Spinal cord (tissue), 9 donors: ENCODE measurements at regions not wholly inside any gene's neighbourhood (a gene's known extent, or its start where the extent isn't known, plus 50 kb on each side); places are given as distances from the start of the nearest gene placed in this dataset.

Experiments
- DNase-seq, 6 donors: peaks; one replicate each; pipeline versions ENCODE4 v3.0.0 to v3.0.0-alpha.2; 2013 to 2015; ENCODE audit warnings: low spot score in 6 of 6, low read depth in 4 of 6
- H3K27ac ChIP-seq: one replicate; pipeline ENCODE4 v1.5.1; 2013; ENCODE audit warnings: low read depth, low read length, control low read depth
- H3K27me3 ChIP-seq: one replicate; pipeline ENCODE4 v1.6.1; 2013; ENCODE audit warnings: low read length; ENCODE audit not compliant: control insufficient read depth, insufficient read depth
- H3K36me3 ChIP-seq: one replicate; pipeline ENCODE4 v1.6.1; 2013; ENCODE audit warnings: low read length; ENCODE audit not compliant: control insufficient read depth, insufficient read depth
- H3K4me1 ChIP-seq: one replicate; pipeline ENCODE4 v1.6.1; 2013; ENCODE audit warnings: low read length; ENCODE audit not compliant: control insufficient read depth, insufficient read depth
- H3K4me3 ChIP-seq: one replicate; pipeline ENCODE4 v1.5.1; 2013; ENCODE audit warnings: low read depth, low read length, control low read depth
- H3K9me3 ChIP-seq: one replicate; pipeline ENCODE4 v1.6.1; 2013; ENCODE audit warnings: low read length; ENCODE audit not compliant: control insufficient read depth, insufficient read depth
- WGBS: methylation state at CpG from one replicate; pipeline ENCODE4 v1.1.5; 2013; ENCODE audit warnings: missing lambda C conversion rate; ENCODE audit not compliant: insufficient coverage; 5-methylcytosine and 5-hydroxymethylcytosine counted together
- donor health status: healthy.

GRCh38 chr2:237016121-237016915, 69.4 kb upstream of the COPS8 start:
- Histone ChIP-seq H3K4me1 (peaks cover 3% of the 10 kb centered on the region), H3K27me3 (no peaks in the 10 kb centered on the region), H3K9me3 (no peaks in the 10 kb centered on the region), H3K36me3 (no peaks in the 10 kb centered on the region), H3K27ac (no peak overlapping the region), H3K4me3 (no peak overlapping the region)
- DNase-seq = no peak
- WGBS = 50% methylated on average over 6 of the region's 10 CpGs

GRCh38 chr2:237020090-237020489, 65.6 kb upstream of the COPS8 start:
- Histone ChIP-seq H3K27me3 (no peaks in the 10 kb centered on the region), H3K27ac (no peak overlapping the region), H3K4me1 (no peaks in the 10 kb centered on the region), H3K4me3 (no peak overlapping the region), H3K36me3 (no peaks in the 10 kb centered on the region), H3K9me3 (no peaks in the 10 kb centered on the region)
- WGBS = no CpG with 5 or more reads among the region's 2 CpGs
- DNase-seq = no peak

- H3K27me3 ChIP-seq = no peaks in the 10 kb centered on the region
- peaks cover 3% of the 10 kb centered on the region for H3K4me1 ChIP-seq
- no peaks in the 10 kb centered on the region for H3K9me3 ChIP-seq
- WGBS = 97% methylated on average over 5 of the region's 8 CpGs
- DNase-seq = no peak
- H3K36me3 ChIP-seq = no peaks in the 10 kb centered on the region
- no peak overlapping the region for H3K27ac ChIP-seq
- no peak overlapping the region for H3K4me3 ChIP-seq
These were observed 63.2 kb upstream of the COPS8 start for GRCh38 chr2:237022533-237022932.

- Histone ChIP-seq H3K4me1 (peaks cover 3% of the 10 kb centered on the region), H3K36me3 (no peaks in the 10 kb centered on the region), H3K4me3 (no peak overlapping the region), H3K9me3 (no peaks in the 10 kb centered on the region), H3K27me3 (no peaks in the 10 kb centered on the region), H3K27ac (no peak overlapping the region)
- no peak for DNase-seq
These were observed 61.4 kb upstream of the COPS8 start for GRCh38 chr2:237024255-237024654.

GRCh38 chr2:237025090-237025865, 60.4 kb upstream of the COPS8 start:
- 91% methylated on average over 10 of the region's 10 CpGs for WGBS
- no peak overlapping the region for H3K27ac ChIP-seq
- H3K4me1 ChIP-seq = peaks cover 3% of the 10 kb centered on the region
- H3K4me3 ChIP-seq = no peak overlapping the region
- no peaks in the 10 kb centered on the region for H3K9me3 ChIP-seq
- no peaks in the 10 kb centered on the region for H3K36me3 ChIP-seq
- H3K27me3 ChIP-seq = no peaks in the 10 kb centered on the region
- DNase-seq = no peak

GRCh38 chr2:237026981-237027711, 58.5 kb upstream of the COPS8 start:
- peaks cover 3% of the 10 kb centered on the region for H3K4me1 ChIP-seq
- H3K36me3 ChIP-seq = no peaks in the 10 kb centered on the region
- H3K4me3 ChIP-seq = no peak overlapping the region
- 37% methylated on average over 7 of the region's 8 CpGs for WGBS
- no peak overlapping the region for H3K27ac ChIP-seq
- H3K27me3 ChIP-seq = no peaks in the 10 kb centered on the region
- DNase-seq = peak; percentile 29 to 93 (median 58)
- no peaks in the 10 kb centered on the region for H3K9me3 ChIP-seq

- Histone ChIP-seq H3K4me3 (no peak overlapping the region), H3K4me1 (peaks cover 3% of the 10 kb centered on the region), H3K27ac (no peak overlapping the region), H3K9me3 (no peaks in the 10 kb centered on the region), H3K27me3 (no peaks in the 10 kb centered on the region), H3K36me3 (no peaks in the 10 kb centered on the region)
- no peak for DNase-seq
- no CpG with 5 or more reads among the region's 5 CpGs for WGBS
These were observed 58.0 kb upstream of the COPS8 start for GRCh38 chr2:237027712-237028029.

- no peak overlapping the region for H3K4me3 ChIP-seq
- H3K36me3 ChIP-seq = no peaks in the 10 kb centered on the region
- WGBS = 94% methylated on average over 8 of the region's 8 CpGs
- DNase-seq = no peak
- H3K4me1 ChIP-seq = peaks cover 3% of the 10 kb centered on the region
- H3K27me3 ChIP-seq = no peaks in the 10 kb centered on the region
- H3K27ac ChIP-seq = no peak overlapping the region
- no peaks in the 10 kb centered on the region for H3K9me3 ChIP-seq
These were observed 55.3 kb upstream of the COPS8 start for GRCh38 chr2:237030382-237030781.

GRCh38 chr2:237033536-237034060, 52.1 kb upstream of the COPS8 start:
- Histone ChIP-seq H3K4me1 (no peaks in the 10 kb centered on the region), H3K27me3 (no peaks in the 10 kb centered on the region), H3K9me3 (no peaks in the 10 kb centered on the region), H3K36me3 (no peaks in the 10 kb centered on the region), H3K27ac (no peak overlapping the region), H3K4me3 (no peak overlapping the region)
- 94% methylated on average over 2 of the region's 3 CpGs for WGBS
- DNase-seq = no peak
